Right kidney (tissue), 1 donor: ENCODE measurements at regions not wholly inside any gene's neighbourhood (a gene's known extent, or its start where the extent isn't known, plus 50 kb on each side); places are given as distances from the start of the nearest gene placed in this dataset.
A peak's percentile ranks its signal among the peaks of the same experiment; 100 is the strongest.

Experiments
- DNase-seq: peaks from one replicate; pipeline ENCODE4 v3.0.0-alpha.2; 2016

- peak; percentile 30 for DNase-seq
Observed at GRCh38 chr2:19746611-19747309, 155.0 kb downstream of the TTC32 start.

GRCh38 chr2:19746137-19746600, 155.6 kb downstream of the TTC32 start:
- no peak for DNase-seq

GRCh38 chr2:19745318-19746136, 156.3 kb downstream of the TTC32 start:
- DNase-seq, result no peak

GRCh38 chr2:19744456-19745199, 157.2 kb downstream of the TTC32 start:
- no peak for DNase-seq

- DNase-seq, result no peak
Observed at GRCh38 chr2:19743641-19744040, 158.1 kb downstream of the TTC32 start.

GRCh38 chr2:19742872-19743271, 158.9 kb downstream of the TTC32 start:
- no peak for DNase-seq

- DNase-seq, result no peak
Observed at GRCh38 chr2:19739256-19739655, 162.5 kb downstream of the TTC32 start.

GRCh38 chr2:19738707-19739106, 163.1 kb downstream of the TTC32 start:
- no peak for DNase-seq

GRCh38 chr2:19736191-19736831, 165.5 kb downstream of the TTC32 start:
- no peak for DNase-seq

GRCh38 chr2:19733951-19734425, 167.8 kb downstream of the TTC32 start:
- DNase-seq, result no peak

GRCh38 chr2:19733390-19733789, 168.4 kb downstream of the TTC32 start:
- no peak for DNase-seq

- DNase-seq, result no peak
Observed at GRCh38 chr2:19732255-19732654, 169.5 kb downstream of the TTC32 start.

GRCh38 chr2:19731515-19731914, 170.3 kb downstream of the TTC32 start:
- DNase-seq, result no peak

GRCh38 chr2:19731037-19731436, 170.7 kb downstream of the TTC32 start:
- no peak for DNase-seq

- DNase-seq, result no peak
Observed at GRCh38 chr2:19728125-19728524, 173.7 kb downstream of the TTC32 start.

- DNase-seq, result no peak
Observed at GRCh38 chr2:19725392-19725791, 176.4 kb downstream of the TTC32 start.

GRCh38 chr2:19723021-19723420, 178.8 kb downstream of the TTC32 start:
- no peak for DNase-seq

- DNase-seq, result no peak
Observed at GRCh38 chr2:19722531-19722971, 179.2 kb downstream of the TTC32 start.

GRCh38 chr2:19720306-19720705, 181.5 kb downstream of the TTC32 start:
- DNase-seq, result no peak

GRCh38 chr2:19719540-19719939, 182.2 kb downstream of the TTC32 start:
- no peak for DNase-seq

- DNase-seq, result no peak
Observed at GRCh38 chr2:19717446-19717845, 184.3 kb downstream of the TTC32 start.

- no peak for DNase-seq
Observed at GRCh38 chr2:19714926-19715325, 186.9 kb downstream of the TTC32 start.
